Stimulated activated naive CD8-positive, alpha-beta T cell treated with anti-CD3 and anti-CD28 coated beads, Interleukin-15, Interleukin-2, amounts not matched to agents 100 ng/mL and 50 ng/mL, for 24 hours (primary cell): ENCODE measurements at regions not wholly inside any gene's neighbourhood (a gene's known extent, or its start where the extent isn't known, plus 50 kb on each side); places are given as distances from the start of the nearest gene placed in this dataset.
"Not testable (repeated sequence)": the region's sequence is repeated elsewhere in the genome, so short reads cannot be mapped to it uniquely, and the experiment has no call there.

Source experiments
- H3K27ac Mint-ChIP-seq: one replicate; pipeline ENCODE4 v1.8.0; 2021; ENCODE audit warnings: mild to moderate bottlenecking, mixed read lengths
- H3K27me3 Mint-ChIP-seq: one replicate; pipeline ENCODE4 v1.8.0; 2021; ENCODE audit warnings: mixed read lengths
- H3K36me3 Mint-ChIP-seq: one replicate; pipeline ENCODE4 v1.8.0; 2021; ENCODE audit warnings: low read depth, mixed read lengths
- H3K4me1 Mint-ChIP-seq: one replicate; pipeline ENCODE4 v1.8.0; 2021; ENCODE audit warnings: low read depth, mixed read lengths
- H3K4me3 Mint-ChIP-seq: one replicate; pipeline ENCODE4 v1.8.0; 2021; ENCODE audit warnings: mild to moderate bottlenecking, mixed read lengths
- H3K9me3 Mint-ChIP-seq: one replicate; pipeline ENCODE4 v1.8.0; 2021; ENCODE audit warnings: mixed read lengths

DNA sequence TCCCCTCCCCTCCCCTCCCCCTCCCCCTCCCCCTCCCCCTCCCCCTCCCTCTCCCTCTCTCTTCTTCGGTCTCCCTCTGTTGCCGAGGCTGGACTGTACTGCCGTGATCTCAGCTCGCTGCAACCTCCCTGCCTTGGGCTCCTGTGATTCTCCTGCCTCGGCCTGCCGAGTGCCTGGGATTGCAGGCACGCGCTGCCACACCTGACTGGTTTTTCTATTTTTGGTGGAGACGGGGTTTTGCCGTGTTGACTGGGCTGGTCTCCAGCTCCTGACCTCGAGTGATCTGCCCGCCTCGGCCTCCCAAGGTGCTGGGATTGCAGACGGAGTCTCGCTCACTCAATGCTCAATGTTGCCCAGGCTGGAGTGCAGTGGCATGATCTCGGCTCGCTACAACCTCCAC is 78.8 kb upstream of the ARMCX2 start:
- not testable (repeated sequence) for H3K27me3 Mint-ChIP-seq, H3K27ac Mint-ChIP-seq, H3K9me3 Mint-ChIP-seq, H3K36me3 Mint-ChIP-seq, H3K4me1 Mint-ChIP-seq, H3K4me3 Mint-ChIP-seq

DNA sequence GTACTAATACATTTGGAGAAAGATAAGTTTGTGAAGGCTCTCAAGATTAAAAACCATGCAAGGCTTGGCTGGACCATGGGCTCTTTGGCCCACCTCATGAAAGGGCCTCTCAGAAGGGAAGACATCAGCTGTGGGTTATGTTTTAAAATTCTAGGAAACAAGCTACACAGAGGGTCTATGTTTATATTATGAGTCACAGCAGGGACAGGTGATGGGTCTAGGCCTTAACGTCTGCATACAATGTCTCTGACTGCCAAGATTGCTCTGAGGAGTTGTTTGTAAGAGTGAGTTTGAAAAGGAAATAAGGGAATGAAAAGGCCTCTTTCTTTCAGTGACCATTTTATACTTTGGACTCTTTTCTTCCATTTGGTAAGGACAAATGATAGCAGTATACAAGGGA is 77.0 kb upstream of the ARMCX2 start:
- Mint-ChIP-seq H3K36me3 (no peaks in the 10 kb centered on the region), H3K27me3 (no peaks in the 10 kb centered on the region), H3K4me3 (no peak overlapping the region), H3K4me1 (peaks cover 9% of the 10 kb centered on the region), H3K9me3 (no peaks in the 10 kb centered on the region), H3K27ac (no peak overlapping the region)

DNA sequence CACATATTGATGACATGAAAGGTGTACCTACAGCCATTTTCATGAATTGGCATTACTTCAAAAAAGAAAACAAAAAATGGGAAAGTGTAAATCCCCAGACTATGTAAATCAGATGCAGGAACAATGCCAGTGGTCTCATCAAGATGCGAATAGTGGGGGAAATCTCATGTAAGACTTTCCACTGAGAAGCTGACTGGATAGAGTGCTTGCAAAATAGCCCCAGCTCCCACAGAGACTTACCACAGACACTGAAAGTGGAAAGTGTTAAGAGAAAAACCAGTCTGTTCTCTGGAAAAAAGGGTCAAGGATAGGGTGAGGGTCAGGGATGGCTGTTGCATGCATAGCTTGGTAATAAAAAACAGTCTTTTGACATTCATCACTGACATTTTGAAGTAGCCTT is 73.2 kb upstream of the ARMCX2 start:
- H3K36me3 Mint-ChIP-seq, result no peaks in the 10 kb centered on the region
- no peak overlapping the region for H3K4me3 Mint-ChIP-seq
- H3K9me3 Mint-ChIP-seq, result no peaks in the 10 kb centered on the region
- no peak overlapping the region for H3K27ac Mint-ChIP-seq
- no peaks in the 10 kb centered on the region for H3K27me3 Mint-ChIP-seq
- H3K4me1 Mint-ChIP-seq, result peaks cover 9% of the 10 kb centered on the region

DNA sequence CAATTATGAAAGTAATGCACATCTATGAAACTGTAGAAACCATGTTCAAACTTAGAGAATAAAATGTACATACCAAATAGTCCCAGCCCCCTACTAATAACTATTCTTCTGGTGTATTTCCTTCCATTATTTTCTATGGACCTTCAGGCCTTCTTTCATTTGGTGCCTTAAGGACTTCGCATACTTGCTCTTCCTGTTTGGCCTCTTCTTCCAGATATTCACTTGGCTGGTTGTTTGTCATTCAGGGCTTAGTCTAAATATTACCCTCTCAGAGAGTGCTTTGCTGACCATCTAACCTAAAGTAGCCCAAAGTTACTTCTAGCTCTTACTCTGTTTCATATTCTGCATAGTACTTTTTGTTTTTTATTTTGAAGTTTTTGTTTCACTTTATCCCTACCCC is 70.3 kb upstream of the ARMCX2 start:
- Mint-ChIP-seq H3K9me3 (no peaks in the 10 kb centered on the region), H3K27ac (no peak overlapping the region), H3K4me1 (peaks cover 9% of the 10 kb centered on the region), H3K4me3 (no peak overlapping the region), H3K27me3 (peaks cover 10% of the 10 kb centered on the region), H3K36me3 (no peaks in the 10 kb centered on the region)
